ENCODE measurements at regions not wholly inside any gene's neighbourhood (a gene's known extent, or its start where the extent isn't known, plus 50 kb on each side); places are given as distances from the start of the nearest gene placed in this dataset.

- in situ Hi-C loops (cut with MboI; ENCODE audit: low pct_unique_long_range_greater_than_20kb in 2 of 9, low sequenced_read_pairs in 9 of 9, unreplicated experiment in 9 of 9) = no loop called here
- WGBS, 10 experiments = 54 to 94% (median 83%) methylated on average over 1 to 4 of the region's 7 CpGs; no CpG with 5 or more reads in 1 of the 10 experiments
- no peak for ATAC-seq (replicated peaks in 6 of 8)
These were observed 89.5 kb upstream of the SLC22A11 start for GRCh38 chr11:64466115-64466718.

DNA sequence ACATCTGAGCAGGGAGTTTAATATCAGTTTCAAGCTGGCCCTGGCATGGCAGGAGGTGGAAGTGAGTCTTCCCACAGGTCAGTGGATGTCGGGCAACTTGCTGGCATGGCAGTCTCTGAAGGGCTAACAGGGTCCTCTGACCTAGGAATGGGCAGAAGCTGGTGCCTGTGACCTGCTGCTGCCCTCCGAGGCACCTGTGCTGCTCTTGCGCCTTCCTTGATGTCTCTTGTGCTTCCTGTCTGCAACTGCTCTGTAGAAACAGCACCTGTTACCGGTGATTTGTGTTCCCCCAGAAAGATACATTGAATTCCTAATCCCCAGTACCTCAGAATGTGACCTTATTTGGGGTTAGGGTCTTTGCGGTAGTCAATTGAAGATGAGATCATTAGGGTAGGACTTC, 86.5 kb upstream of the SLC22A11 start:
- in situ Hi-C loops (cut with MboI; ENCODE audit: low pct_unique_long_range_greater_than_20kb in 2 of 9, low sequenced_read_pairs in 9 of 9, unreplicated experiment in 9 of 9) = no loop called here
- 0 to 73% (median 37%) methylated on average over 1 to 5 of the region's 5 CpGs; no CpG with 5 or more reads in 2 of the 10 experiments for WGBS, 10 experiments
- no peak overlapping the region for H3K4me3 ChIP-seq
- no peaks in the 10 kb centered on the region for H3K4me1 ChIP-seq (replicated peaks in 1 of 2)
- H3K27ac ChIP-seq = no peak overlapping the region
- ATAC-seq (replicated peaks in 6 of 8) = no peak

More at GRCh38 chr11:64466115-64466718, 89.5 kb upstream of the SLC22A11 start:
- H3K27ac ChIP-seq = no peak overlapping the region
- no peak overlapping the region for H3K4me3 ChIP-seq
- H3K4me1 ChIP-seq (replicated peaks in 1 of 2) = no peaks in the 10 kb centered on the region

DNA sequence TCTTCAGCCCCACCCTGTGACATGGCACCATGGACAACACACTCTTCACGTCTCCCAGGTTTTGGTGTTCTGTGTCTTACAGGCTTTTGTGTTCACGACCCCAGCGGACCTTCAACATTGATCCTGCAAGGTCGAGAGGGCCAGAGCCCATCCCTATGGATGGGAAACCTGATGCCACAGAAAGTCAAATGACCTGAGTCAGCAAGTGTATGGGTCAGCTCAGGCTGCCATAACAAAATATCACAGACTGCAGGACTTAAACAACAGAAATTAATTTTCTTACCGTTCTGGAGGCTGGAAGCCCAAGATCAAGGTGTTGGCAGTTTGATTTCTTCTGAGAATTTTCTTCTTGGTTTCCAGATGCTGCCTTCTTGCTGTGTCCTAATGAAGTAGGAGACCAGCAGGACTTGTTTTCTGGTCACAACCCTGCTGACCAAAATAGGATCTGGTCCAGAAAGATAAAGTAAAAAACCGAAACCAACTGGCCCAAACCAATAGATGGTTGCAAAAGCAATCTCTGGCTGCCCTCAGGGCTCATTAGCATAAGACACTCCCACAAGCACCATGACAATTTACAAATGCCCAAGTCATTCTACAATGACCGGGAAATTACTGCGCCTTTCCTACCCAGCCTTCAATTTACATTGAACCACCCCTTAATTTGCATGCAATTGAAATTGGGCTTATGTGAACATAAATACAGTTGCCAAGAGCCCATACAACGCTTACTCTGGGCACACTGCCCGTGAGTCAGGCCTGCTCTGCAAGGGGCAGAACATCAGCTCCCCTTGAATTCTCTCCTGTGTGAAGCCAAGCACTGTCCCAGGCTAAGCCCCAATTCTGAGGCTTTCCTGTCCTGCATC, 82.9 kb upstream of the SLC22A11 start:
- Histone ChIP-seq H3K27ac (no peak overlapping the region), H3K4me3 (no peak overlapping the region), H3K4me1 (replicated peaks in 1 of 2) (no peaks in the 10 kb centered on the region)
- WGBS, 10 experiments = 0 to 100% (median 68%) methylated on average over 2 to 8 of the region's 10 CpGs; no CpG with 5 or more reads in 1 of the 10 experiments
- ATAC-seq (replicated peaks in 6 of 8) = peak in 7 of 8 experiments; percentile 45 to 96 (median 83)
- in situ Hi-C loops (cut with MboI; ENCODE audit: low pct_unique_long_range_greater_than_20kb in 2 of 9, low sequenced_read_pairs in 9 of 9, unreplicated experiment in 9 of 9) = no loop called here

- 71 to 100% (median 86%) methylated on average over 2 to 11 of the region's 11 CpGs; no CpG with 5 or more reads in 1 of the 10 experiments for WGBS, 10 experiments
- Histone ChIP-seq H3K4me1 (replicated peaks in 1 of 2) (no peaks in the 10 kb centered on the region), H3K27ac (no peak overlapping the region), H3K4me3 (no peak overlapping the region)
- in situ Hi-C loops (cut with MboI; ENCODE audit: low pct_unique_long_range_greater_than_20kb in 2 of 9, low sequenced_read_pairs in 9 of 9, unreplicated experiment in 9 of 9) = no loop called here
- no peak for ATAC-seq (replicated peaks in 6 of 8)
These were observed 81.1 kb upstream of the SLC22A11 start for GRCh38 chr11:64474680-64475079.

DNA sequence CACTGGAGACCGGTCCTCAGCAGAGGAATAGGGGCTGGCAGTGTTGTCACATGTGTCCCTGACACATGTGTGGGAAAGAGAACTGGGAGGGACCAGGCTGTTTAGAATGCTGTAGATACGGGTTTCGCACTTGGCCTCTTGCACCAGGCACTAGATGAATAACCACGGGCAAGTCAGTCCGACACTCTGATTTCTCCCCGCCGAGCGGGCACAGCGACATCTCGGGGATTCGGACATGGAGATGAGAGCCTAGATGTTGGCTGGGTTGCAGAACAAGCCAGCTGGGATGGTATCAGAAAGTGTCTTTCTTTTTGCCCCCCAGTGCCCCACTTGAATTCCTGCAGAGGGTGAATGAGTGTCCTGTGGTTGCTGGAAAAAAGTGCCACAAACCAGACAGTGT, 80.6 kb upstream of the SLC22A11 start:
- 66 to 96% (median 93%) methylated on average over 1 to 10 of the region's 11 CpGs; no CpG with 5 or more reads in 2 of the 10 experiments for WGBS, 10 experiments
- Histone ChIP-seq H3K27ac (no peak overlapping the region), H3K4me3 (no peak overlapping the region), H3K4me1 (replicated peaks in 1 of 2) (no peaks in the 10 kb centered on the region)
- no peak for ATAC-seq (replicated peaks in 6 of 8)
- in situ Hi-C loops (cut with MboI; ENCODE audit: low pct_unique_long_range_greater_than_20kb in 2 of 9, low sequenced_read_pairs in 9 of 9, unreplicated experiment in 9 of 9) = no loop called here

DNA sequence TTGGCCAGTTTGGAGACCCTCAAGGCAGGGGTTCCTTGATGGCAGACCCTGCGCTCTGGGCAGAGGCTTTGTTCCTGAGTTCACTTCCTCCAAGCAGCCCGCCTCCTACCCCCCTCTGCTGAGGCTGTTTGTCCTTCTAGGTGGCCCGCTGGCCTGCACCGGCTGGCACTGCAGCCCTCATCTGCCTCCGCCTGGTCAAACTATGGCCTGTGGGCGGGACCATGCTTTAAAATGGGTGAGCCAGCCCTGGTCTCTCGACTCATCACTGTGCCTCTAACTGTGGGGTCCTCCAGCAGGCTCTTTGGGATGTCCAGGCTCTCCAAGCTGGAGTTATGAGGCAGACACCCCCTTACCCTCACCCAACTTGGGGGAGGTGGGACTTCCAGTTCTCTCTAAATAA, 78.9 kb upstream of the SLC22A11 start:
- WGBS, 10 experiments = 40 to 86% (median 82%) methylated on average over 1 to 4 of the region's 7 CpGs; no CpG with 5 or more reads in 6 of the 10 experiments
- H3K4me1 ChIP-seq (replicated peaks in 1 of 2) = no peaks in the 10 kb centered on the region
- H3K4me3 ChIP-seq = no peak overlapping the region
- in situ Hi-C loops (cut with MboI; ENCODE audit: low pct_unique_long_range_greater_than_20kb in 2 of 9, low sequenced_read_pairs in 9 of 9, unreplicated experiment in 9 of 9) = no loop called here
- H3K27ac ChIP-seq = no peak overlapping the region
- no peak for ATAC-seq (replicated peaks in 6 of 8)

DNA sequence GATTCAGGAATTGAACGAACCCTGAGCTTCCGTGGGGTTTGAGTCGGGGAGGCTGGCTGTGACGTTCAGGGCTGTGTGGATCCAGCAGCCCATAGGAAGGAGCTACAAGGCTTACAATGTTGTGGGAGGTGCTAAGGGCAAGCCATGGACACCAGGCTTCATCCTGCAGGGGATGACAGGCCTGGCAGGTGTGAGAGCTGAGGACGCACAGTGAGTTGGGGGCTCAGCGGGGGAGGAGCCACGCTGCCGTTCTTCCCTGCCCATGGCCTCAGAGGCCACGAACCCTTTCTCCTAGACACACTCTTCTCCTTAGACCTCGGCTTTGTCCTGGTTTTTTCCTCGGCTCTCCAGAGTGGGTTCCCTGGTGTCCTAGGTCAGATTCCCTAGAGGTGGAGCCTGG, 78.1 kb upstream of the SLC22A11 start:
- WGBS, 10 experiments = 50 to 100% (median 89%) methylated on average over 1 to 5 of the region's 11 CpGs; no CpG with 5 or more reads in 3 of the 10 experiments
- no peak for ATAC-seq (replicated peaks in 6 of 8)
- in situ Hi-C loops (cut with MboI; ENCODE audit: low pct_unique_long_range_greater_than_20kb in 2 of 9, low sequenced_read_pairs in 9 of 9, unreplicated experiment in 9 of 9) = no loop called here
- Histone ChIP-seq H3K27ac (no peak overlapping the region), H3K4me3 (no peak overlapping the region), H3K4me1 (replicated peaks in 1 of 2) (no peaks in the 10 kb centered on the region)

DNA sequence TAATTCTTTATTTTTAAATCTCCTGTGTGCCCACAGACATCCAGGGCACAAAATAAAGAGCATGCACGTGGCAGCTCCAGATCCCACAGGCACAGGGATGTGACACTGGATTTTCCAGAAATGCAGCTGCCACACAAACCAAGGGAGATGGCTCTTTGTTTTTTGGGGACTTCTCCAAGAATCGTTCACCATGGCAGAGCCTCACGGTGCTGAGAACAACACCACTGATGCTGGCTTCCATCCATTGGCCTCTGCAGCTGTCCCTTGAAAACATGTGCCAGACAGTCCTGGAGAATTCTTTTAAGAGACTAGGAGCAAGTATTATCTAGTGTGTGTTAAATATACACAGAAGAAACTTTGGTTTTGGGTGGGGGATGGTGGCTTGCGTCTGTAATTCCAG, 73.2 kb upstream of the SLC22A11 start:
- no peak overlapping the region for H3K4me3 ChIP-seq
- in situ Hi-C loops (cut with MboI; ENCODE audit: low pct_unique_long_range_greater_than_20kb in 2 of 9, low sequenced_read_pairs in 9 of 9, unreplicated experiment in 9 of 9) = no loop called here
- H3K4me1 ChIP-seq (replicated peaks in 1 of 2) = no peaks in the 10 kb centered on the region
- H3K27ac ChIP-seq = no peak overlapping the region
- WGBS, 10 experiments = 4 to 81% (median 40%) methylated on average over 1 to 4 of the region's 4 CpGs; no CpG with 5 or more reads in 3 of the 10 experiments
- ATAC-seq (replicated peaks in 6 of 8) = peak in 1 of 8 experiments; percentile 1

DNA sequence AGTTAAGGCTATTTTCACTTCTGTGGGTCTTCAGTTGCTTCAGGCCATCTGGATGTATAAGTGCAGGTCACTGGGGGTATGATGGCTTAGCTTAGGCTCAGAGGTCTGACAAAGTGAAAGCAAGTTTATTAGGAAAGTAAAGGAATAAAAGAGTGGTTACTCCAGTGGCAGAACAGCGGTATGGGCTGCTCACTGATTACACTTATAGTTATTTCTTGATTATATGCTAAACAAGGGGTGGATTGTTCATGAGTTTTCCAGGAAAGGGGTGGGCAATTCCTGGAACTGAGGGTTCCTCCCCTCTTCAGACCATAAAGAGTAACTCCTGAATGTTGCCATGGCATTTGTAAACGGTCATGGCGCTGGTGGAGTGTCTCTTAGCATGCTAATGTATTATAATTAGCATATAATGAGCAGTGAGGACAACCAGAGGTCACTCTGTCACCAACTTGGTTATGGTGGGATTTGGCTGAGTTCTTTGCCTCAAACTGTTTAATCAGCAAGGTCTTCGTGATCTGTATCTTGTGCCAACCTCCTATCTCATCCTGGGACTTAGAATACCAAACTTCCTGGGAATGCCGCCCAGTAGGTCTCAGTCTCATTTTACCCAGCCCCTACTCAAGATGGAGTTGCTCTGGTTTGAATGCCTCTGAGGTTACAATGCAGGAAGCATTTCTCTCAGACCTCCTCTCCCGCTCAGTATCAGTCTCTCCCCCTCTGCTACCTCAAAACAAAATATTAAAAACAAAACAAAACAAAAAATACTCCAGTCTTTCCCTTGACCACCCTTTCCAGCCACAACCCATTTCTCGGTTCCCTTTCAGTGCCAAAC, 71.3 kb upstream of the SLC22A11 start:
- Histone ChIP-seq H3K4me1 (replicated peaks in 1 of 2) (peaks cover under 1% of the 10 kb centered on the region in 2 donors), H3K4me3 (no peak overlapping the region), H3K27ac (no peak overlapping the region)
- WGBS, 10 experiments = 0 to 100% (median 47%) methylated on average over 2 to 7 of the region's 7 CpGs; no CpG with 5 or more reads in 2 of the 10 experiments
- peak in 6 of 8 experiments; percentile 26 to 85 (median 61) for ATAC-seq (replicated peaks in 6 of 8)
- in situ Hi-C loops (cut with MboI; ENCODE audit: low pct_unique_long_range_greater_than_20kb in 2 of 9, low sequenced_read_pairs in 9 of 9, unreplicated experiment in 9 of 9) = no loop called here

DNA sequence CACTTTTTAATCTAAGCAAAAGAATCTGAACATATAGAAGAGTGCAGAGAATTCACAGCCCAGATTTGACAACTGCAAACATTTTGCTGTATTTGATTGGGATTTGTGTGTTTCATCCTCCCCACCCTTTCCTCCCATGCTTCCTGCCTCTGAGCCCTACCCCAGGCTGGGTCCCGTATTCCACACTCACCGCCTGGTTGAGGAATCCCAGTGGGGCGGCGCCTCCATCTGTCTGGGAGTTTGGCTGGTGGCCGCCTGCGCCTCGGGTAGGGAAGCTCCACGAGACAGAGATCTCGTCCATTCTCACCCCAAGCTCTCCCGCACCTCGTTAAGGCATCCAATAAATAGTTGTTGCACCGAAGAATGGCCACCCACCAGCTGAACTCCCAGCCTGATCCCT, 70.7 kb upstream of the SLC22A11 start:
- no peak overlapping the region for H3K4me3 ChIP-seq
- in situ Hi-C loops (cut with MboI; ENCODE audit: low pct_unique_long_range_greater_than_20kb in 2 of 9, low sequenced_read_pairs in 9 of 9, unreplicated experiment in 9 of 9) = no loop called here
- H3K27ac ChIP-seq = no peak overlapping the region
- peaks cover 5 to 7% of the 10 kb centered on the region in 2 donors for H3K4me1 ChIP-seq (replicated peaks in 1 of 2)
- WGBS, 10 experiments = 0 to 100% (median 88%) methylated on average over 1 to 10 of the region's 12 CpGs; no CpG with 5 or more reads in 3 of the 10 experiments
- ATAC-seq (replicated peaks in 6 of 8) = peak in 3 of 8 experiments; percentile 62 to 64 (median 62)

DNA sequence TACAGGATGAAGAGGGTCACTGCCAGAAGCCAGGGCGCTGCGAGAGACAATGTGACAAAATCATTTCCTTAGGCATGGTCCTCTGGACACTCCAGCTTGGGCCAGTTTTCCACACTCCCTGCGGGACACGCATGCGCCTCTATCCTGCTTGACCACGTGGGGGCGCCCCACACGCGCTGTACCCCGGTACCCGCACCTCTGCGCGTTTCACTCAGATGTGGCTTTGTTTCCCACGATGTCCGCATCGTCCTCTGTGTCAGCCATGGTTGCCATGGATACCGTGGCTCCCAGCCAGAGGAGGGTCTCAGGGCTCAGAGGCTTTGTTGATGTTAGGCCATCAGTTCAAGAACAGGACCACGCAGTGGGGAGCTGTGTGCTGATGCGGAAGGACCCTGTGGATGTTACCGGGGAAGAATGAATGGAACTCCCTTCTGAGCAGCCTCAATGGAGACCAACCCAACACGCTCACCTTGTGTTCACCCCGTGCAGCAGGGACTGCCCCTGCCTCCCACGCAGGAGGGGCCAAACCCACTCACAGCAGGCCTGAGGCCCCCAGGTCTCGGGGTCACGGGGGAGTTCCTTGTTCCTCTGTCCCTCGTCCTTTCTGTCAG, 65.8 kb upstream of the SLC22A11 start:
- 0 to 41% (median 20%) methylated on average over 1 to 2 of the region's 26 CpGs; no CpG with 5 or more reads in 6 of the 10 experiments for WGBS, 10 experiments
- ATAC-seq (replicated peaks in 6 of 8) = peak; percentile 52 to 98 (median 96)

DNA sequence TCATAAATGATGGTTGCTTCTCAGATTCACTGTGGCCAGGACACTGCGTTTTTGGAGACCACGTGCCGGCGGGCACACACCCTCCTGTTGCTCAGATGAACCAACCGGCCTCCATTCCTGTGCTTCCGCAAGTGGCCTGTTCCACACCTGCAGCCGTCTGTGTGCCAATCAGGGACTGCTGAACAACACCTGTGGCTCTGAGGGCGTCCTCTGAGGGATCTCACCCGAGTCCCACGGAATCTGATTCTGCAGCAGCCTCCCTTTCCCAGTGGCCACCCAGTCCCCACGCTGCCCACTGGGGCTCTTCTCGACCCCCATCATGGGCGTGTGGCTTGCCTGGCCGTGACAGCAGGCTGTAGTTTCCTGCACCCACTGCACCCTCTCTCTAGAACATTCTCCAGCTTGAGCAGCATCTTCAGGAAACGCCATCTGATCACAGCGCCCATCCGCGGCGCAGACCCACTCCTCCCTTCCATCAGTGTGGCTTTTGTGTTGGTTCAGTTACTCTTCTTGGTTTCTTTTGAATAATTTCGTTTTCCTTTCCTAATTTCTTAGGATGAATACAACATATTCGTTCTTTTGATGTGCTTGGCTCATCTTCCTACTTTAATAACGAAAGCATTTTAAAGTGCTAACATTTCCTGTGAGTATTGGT, 65.1 kb upstream of the SLC22A11 start:
- no peak for ATAC-seq (replicated peaks in 6 of 8)
- H3K27ac ChIP-seq = no peak overlapping the region
- H3K4me3 ChIP-seq = no peak overlapping the region
- in situ Hi-C loops (cut with MboI; ENCODE audit: low pct_unique_long_range_greater_than_20kb in 2 of 9, low sequenced_read_pairs in 9 of 9, unreplicated experiment in 9 of 9) = no loop called here
- peaks cover 13 to 19% of the 10 kb centered on the region in 2 donors for H3K4me1 ChIP-seq (replicated peaks in 1 of 2)
- WGBS, 10 experiments = 23 to 90% (median 69%) methylated on average over 3 to 17 of the region's 22 CpGs; no CpG with 5 or more reads in 1 of the 10 experiments

More for the DNA sequence above, 65.8 kb upstream of the SLC22A11 start:
- Histone ChIP-seq H3K4me3 (peak overlapping the region in 2 of 5 donors; percentile 2 to 10), H3K27ac (peak overlapping the region; percentile 13 to 43), H3K4me1 (replicated peaks in 1 of 2) (peaks cover 13 to 19% of the 10 kb centered on the region in 2 donors)
- in situ Hi-C loops (cut with MboI; ENCODE audit: low pct_unique_long_range_greater_than_20kb in 2 of 9, low sequenced_read_pairs in 9 of 9, unreplicated experiment in 9 of 9) = no loop called here
